IMR-90 (cell line): ENCODE measurements at regions not wholly inside any gene's neighbourhood (a gene's known extent, or its start where the extent isn't known, plus 50 kb on each side); places are given as distances from the start of the nearest gene placed in this dataset.

Experiments
- ATAC-seq: fragments of 200-7000 bp; cut with Tn5 transposase; 2 replicates; pipeline ENCODE4 v1.9.1; 2020; ENCODE audit warnings: low read depth, mild to moderate bottlenecking, moderate library complexity
- BruUV-seq: library from RNA; stranded (reverse); fragments of 400-500 nt; replicated peaks from 2 replicates; lab custom pipeline; 2021; lab: Mats Ljungman, UMichigan
- CTCF ChIA-PET: fragments of 300-600 bp; formaldehyde crosslinking; extraction: SDS; loops from one replicate; lab custom pipeline; 2021; ENCODE audit warnings: antibody characterized with exemption; lab: Yijun Ruan, JAX
- POLR2A ChIA-PET: fragments of 300-600 bp; sonication (Branson Sonifier 250); formaldehyde crosslinking; loops from one replicate; lab custom pipeline; 2022; ENCODE audit warnings: antibody characterized with exemption; ENCODE audit not compliant: unreplicated experiment; lab: Charles Lee
- DNase-seq: peaks from one replicate; pipeline ENCODE4 v3.0.0; 2013
- H2AFZ ChIP-seq: replicated peaks from 2 replicates; pipeline ENCODE3; 2013; ENCODE audit warnings: low read length, mild to moderate bottlenecking; ENCODE audit not compliant: poor library complexity
- H2AK5ac ChIP-seq: 2 replicates; pipeline ENCODE4 v1.6.1; 2013; ENCODE audit warnings: low read depth, low read length, inconsistent platforms
- H2AK9ac ChIP-seq: replicated peaks from 2 replicates; pipeline ENCODE3; 2013; ENCODE audit warnings: mild to moderate bottlenecking, low read depth, low read length, moderate library complexity; ENCODE audit not compliant: poor library complexity
- H2BK120ac ChIP-seq: 2 replicates; pipeline ENCODE4 v1.6.1; 2013; ENCODE audit warnings: low read depth, low read length, inconsistent platforms
- H2BK15ac ChIP-seq: 3 replicates; pipeline ENCODE4 v1.6.1; 2013; ENCODE audit warnings: low read depth, low read length, inconsistent platforms
- H2BK20ac ChIP-seq: 2 replicates; pipeline ENCODE4 v1.6.1; 2013; ENCODE audit warnings: low read depth, mild to moderate bottlenecking, inconsistent platforms, low read length, moderate library complexity
- H2BK5ac ChIP-seq: 2 replicates; pipeline ENCODE4 v1.6.1; 2013; ENCODE audit warnings: mild to moderate bottlenecking, low read depth, low read length, inconsistent platforms; ENCODE audit not compliant: poor library complexity, severe bottlenecking
- H3K14ac ChIP-seq: replicated peaks from 2 replicates; pipeline ENCODE4 v1.6.1; 2013; ENCODE audit warnings: low read depth, low read length, inconsistent platforms
- H3K18ac ChIP-seq: 2 replicates; pipeline ENCODE4 v1.6.1; 2013; ENCODE audit warnings: low read depth, low read length, control low read depth
- H3K23ac ChIP-seq: 2 replicates; pipeline ENCODE4 v1.6.1; 2013; ENCODE audit warnings: low read depth, low read length, inconsistent platforms
- H3K27ac ChIP-seq: 2 replicates; pipeline ENCODE4 v1.5.1; 2013; ENCODE audit warnings: mild to moderate bottlenecking, control low read depth, low read length; ENCODE audit not compliant: insufficient read depth
- H3K27me3 ChIP-seq: 2 replicates; pipeline ENCODE4 v1.6.1; 2013; ENCODE audit warnings: low read length; ENCODE audit not compliant: control insufficient read depth, insufficient read depth
- H3K36me3 ChIP-seq: 2 replicates; pipeline ENCODE4 v1.6.1; 2013; ENCODE audit warnings: low read length, mixed read lengths; ENCODE audit not compliant: control insufficient read depth, insufficient read depth
- H3K4ac ChIP-seq: 2 replicates; pipeline ENCODE4 v1.6.1; 2013; ENCODE audit warnings: low read depth, low read length, inconsistent platforms
- H3K4me1 ChIP-seq: 2 replicates; pipeline ENCODE4 v1.6.1; 2013; ENCODE audit warnings: low read length, mixed read lengths; ENCODE audit not compliant: control insufficient read depth, insufficient read depth
- H3K4me2 ChIP-seq: 2 replicates; pipeline ENCODE4 v1.6.1; 2013; ENCODE audit warnings: low read depth, mild to moderate bottlenecking, control low read depth, low read length, moderate library complexity
- H3K4me3 ChIP-seq: 2 replicates; pipeline ENCODE4 v1.5.1; 2013; ENCODE audit warnings: low read depth, mild to moderate bottlenecking, control low read depth, low read length, moderate library complexity; ENCODE audit not compliant: insufficient read depth
- H3K56ac ChIP-seq: 2 replicates; pipeline ENCODE4 v1.6.1; 2013; ENCODE audit warnings: low read length, inconsistent platforms; ENCODE audit not compliant: insufficient read depth; ENCODE audit errors: extremely low read depth
- H3K79me1 ChIP-seq, 2 experiments: 2 replicates each; pipeline ENCODE4 v1.6.1; 2013; ENCODE audit warnings: low read length in 2 of 2, inconsistent platforms in 1 of 2, low read depth in 1 of 2
- H3K9ac ChIP-seq: 2 replicates; pipeline ENCODE4 v1.6.1; 2013; ENCODE audit warnings: low read depth, low read length, control low read depth
- H3K9me1 ChIP-seq: 2 replicates; pipeline ENCODE4 v1.6.1; 2013; ENCODE audit warnings: low read length, inconsistent platforms; ENCODE audit not compliant: insufficient read depth
- H3K9me3 ChIP-seq: 2 replicates; pipeline ENCODE4 v1.6.1; 2013; ENCODE audit warnings: low read length; ENCODE audit not compliant: control insufficient read depth, insufficient read depth
- H4K20me1 ChIP-seq: 2 replicates; pipeline ENCODE4 v1.6.1; 2013; ENCODE audit warnings: low read length, inconsistent platforms; ENCODE audit not compliant: insufficient read depth
- H4K5ac ChIP-seq: 2 replicates; pipeline ENCODE4 v1.6.1; 2013; ENCODE audit warnings: mild to moderate bottlenecking, low read depth, low read length, control low read depth
- H4K8ac ChIP-seq, 2 experiments: 2 replicates each; pipeline ENCODE4 v1.6.1; 2013; ENCODE audit warnings: low read depth in 2 of 2, low read length in 2 of 2, control low read depth in 1 of 2, inconsistent platforms in 1 of 2
- H4K91ac ChIP-seq: 2 replicates; pipeline ENCODE4 v1.6.1; 2013; ENCODE audit warnings: low read depth, low read length, inconsistent platforms; ENCODE audit not compliant: insufficient read depth
- BHLHE40 ChIP-seq: fragments of 150-350 bp; IDR thresholded peaks from 2 replicates; pipeline ENCODE4 v1.6.1; 2016; ENCODE audit warnings: mild to moderate bottlenecking, low read depth, low read length
- CEBPB ChIP-seq: IDR thresholded peaks from 2 replicates; pipeline ENCODE4 v1.6.1; 2012; ENCODE audit warnings: low read depth, low read length, improper control_type of control experiment
- CHD1 ChIP-seq: IDR thresholded peaks from 2 replicates; pipeline ENCODE4 v1.6.1; 2012; ENCODE audit warnings: low read depth, low read length, improper control_type of control experiment
- FOS ChIP-seq: fragments of 150-350 bp; IDR thresholded peaks from 2 replicates; pipeline ENCODE4 v1.6.1; 2016; ENCODE audit warnings: low read depth, low read length
- MAFK ChIP-seq: IDR thresholded peaks from 2 replicates; pipeline ENCODE4 v1.6.1; 2012; ENCODE audit warnings: low read depth, low read length, improper control_type of control experiment
- MAZ ChIP-seq: IDR thresholded peaks from 2 replicates; pipeline ENCODE4 v1.6.1; 2012; ENCODE audit warnings: low read depth, mild to moderate bottlenecking, low read length, improper control_type of control experiment, moderate library complexity, borderline replicate concordance
- MXI1 ChIP-seq: IDR thresholded peaks from 2 replicates; pipeline ENCODE4 v1.6.1; 2012; ENCODE audit warnings: low read depth, mild to moderate bottlenecking, low read length, moderate library complexity, borderline replicate concordance
- NFE2L2 ChIP-seq: fragments of 150-350 bp; IDR thresholded peaks from 2 replicates; pipeline ENCODE4 v1.6.1; 2016; ENCODE audit warnings: low read depth, mild to moderate bottlenecking, low read length
- POLR2A ChIP-seq: IDR thresholded peaks from 2 replicates; pipeline ENCODE4 v1.6.1; 2012; ENCODE audit warnings: mild to moderate bottlenecking, low read depth, low read length
- RAD21 ChIP-seq: IDR thresholded peaks from 2 replicates; pipeline ENCODE4 v1.6.1; 2012; ENCODE audit warnings: low read length, improper control_type of control experiment
- RCOR1 ChIP-seq: IDR thresholded peaks from 2 replicates; pipeline ENCODE4 v1.6.1; 2012; ENCODE audit warnings: mild to moderate bottlenecking, low read length, improper control_type of control experiment; ENCODE audit not compliant: insufficient replicate concordance
- RFX5 ChIP-seq: IDR thresholded peaks from 2 replicates; pipeline ENCODE4 v1.8.0; 2012; ENCODE audit warnings: low read depth, mild to moderate bottlenecking, low read length, moderate library complexity
- SMC3 ChIP-seq: fragments of 150-350 bp; IDR thresholded peaks from 2 replicates; pipeline ENCODE4 v1.6.1; 2016; ENCODE audit warnings: low read depth, mild to moderate bottlenecking, antibody characterized with exemption, low read length, moderate library complexity
- WGBS, 2 experiments: methylation state at CpG; one replicate each; pipeline versions ENCODE4 v1.1.5 to v1.1.7; 2013; ENCODE audit warnings: missing lambda C conversion rate in 2 of 2; ENCODE audit not compliant: insufficient read length in 1 of 2; ENCODE audit errors: extremely low coverage in 2 of 2; 5-methylcytosine and 5-hydroxymethylcytosine counted together
- dilution Hi-C: fragments of 300-500 bp; cut with HindIII; formaldehyde crosslinking; loops from one replicate; pipeline ENCODE4 v1.14.3; 2018; ENCODE audit warnings: low sequenced_read_pairs; ENCODE audit not compliant: unreplicated experiment
- in situ Hi-C: fragments of 300-500 bp; cut with MboI; formaldehyde crosslinking; loops from 3 replicates; pipeline ENCODE4 v1.14.3; 2019; ENCODE audit warnings: low sequenced_read_pairs, inconsistent platforms, mixed read lengths
- intact Hi-C: fragments of 100-400 bp; cut with micrococcal nuclease; formaldehyde crosslinking; loops from 2 replicates; pipeline ENCODE4 v1.10.0; 2022
- TF ChIP-seq, protein P1 (sequence below): conservative IDR thresholded peaks from 2 replicates; pipeline ENCODE4 v1.5.1; 2012; ENCODE audit warnings: mild to moderate bottlenecking, low read depth, low read length, improper control_type of control experiment
- TF ChIP-seq, protein P2 (sequence below): fragments of 150-350 bp; IDR thresholded peaks from 2 replicates; pipeline ENCODE4 v1.6.1; 2016; ENCODE audit warnings: low read depth, mild to moderate bottlenecking, low read length, moderate library complexity, borderline replicate concordance
- TF ChIP-seq, protein P3 (sequence below): fragments of 150-350 bp; IDR thresholded peaks from 2 replicates; pipeline ENCODE4 v1.6.1; 2017; ENCODE audit warnings: mild to moderate bottlenecking, antibody characterized with exemption, low read length, low read depth

DNA sequence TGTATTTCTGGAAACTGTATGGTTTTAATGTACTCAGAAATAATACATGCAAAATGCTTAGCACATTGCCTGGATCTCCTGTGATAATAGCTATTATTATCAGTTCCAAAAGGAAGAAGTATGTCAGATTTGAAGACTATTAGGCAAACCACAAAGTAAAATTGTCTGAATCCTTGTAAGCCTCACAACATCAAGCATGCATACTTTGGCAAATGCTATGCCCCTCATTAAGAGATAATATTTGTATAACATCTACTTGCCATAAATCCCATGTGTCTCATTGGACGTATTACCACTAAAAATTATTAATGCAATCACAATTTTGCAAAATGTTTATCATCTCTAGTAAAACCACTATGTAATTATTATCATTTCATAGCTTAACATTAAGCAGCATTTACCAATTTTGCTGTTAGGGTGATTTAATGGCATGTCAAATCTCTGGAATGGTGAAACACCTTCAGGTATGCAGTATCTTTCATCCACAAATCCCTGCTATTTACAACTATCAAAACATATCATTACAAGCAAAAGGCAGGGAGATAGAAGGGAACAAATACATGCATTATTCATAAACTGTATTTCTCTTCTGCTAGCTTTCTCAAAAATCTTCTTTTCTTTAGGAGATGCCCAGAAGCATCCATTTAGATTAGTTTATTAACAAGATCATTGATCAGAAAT, 974.6 kb upstream of the RAG2 start:
- no peak overlapping the region for H3K4ac ChIP-seq
- no peak for DNase-seq
- intact Hi-C loops, result no loop called here
- H3K9ac ChIP-seq, result no peak overlapping the region
- ChIA-PET CTCF (no interaction called here), POLR2A (no interaction called here)
- no peaks in the 10 kb centered on the region for H3K4me1 ChIP-seq
- H2AK9ac ChIP-seq, result no peak overlapping the region
- in situ Hi-C loops, result no loop called here
- H3K36me3 ChIP-seq, result no peaks in the 10 kb centered on the region
- no peak overlapping the region for H2BK120ac ChIP-seq
- no peak overlapping the region for H3K23ac ChIP-seq
- no peak overlapping the region for H2BK15ac ChIP-seq
- no peak overlapping the region for H4K8ac ChIP-seq
- no peak overlapping the region for H3K4me2 ChIP-seq
- H4K91ac ChIP-seq, result no peak overlapping the region
- WGBS, 2 experiments, result no CpG with 5 or more reads among the region's 1 CpG
- no peak overlapping the region for H2BK20ac ChIP-seq
- no peak overlapping the region for H3K56ac ChIP-seq
- TF ChIP-seq RAD21 (no peak), RFX5 (no peak), CEBPB (no peak), POLR2A (no peak), CHD1 (no peak), BHLHE40 (no peak), MXI1 (no peak), FOS (no peak), NFE2L2 (no peak), MAFK (no peak), MAZ (no peak), RCOR1 (no peak), SMC3 (no peak)
- TF ChIP-seq, protein P1, sequence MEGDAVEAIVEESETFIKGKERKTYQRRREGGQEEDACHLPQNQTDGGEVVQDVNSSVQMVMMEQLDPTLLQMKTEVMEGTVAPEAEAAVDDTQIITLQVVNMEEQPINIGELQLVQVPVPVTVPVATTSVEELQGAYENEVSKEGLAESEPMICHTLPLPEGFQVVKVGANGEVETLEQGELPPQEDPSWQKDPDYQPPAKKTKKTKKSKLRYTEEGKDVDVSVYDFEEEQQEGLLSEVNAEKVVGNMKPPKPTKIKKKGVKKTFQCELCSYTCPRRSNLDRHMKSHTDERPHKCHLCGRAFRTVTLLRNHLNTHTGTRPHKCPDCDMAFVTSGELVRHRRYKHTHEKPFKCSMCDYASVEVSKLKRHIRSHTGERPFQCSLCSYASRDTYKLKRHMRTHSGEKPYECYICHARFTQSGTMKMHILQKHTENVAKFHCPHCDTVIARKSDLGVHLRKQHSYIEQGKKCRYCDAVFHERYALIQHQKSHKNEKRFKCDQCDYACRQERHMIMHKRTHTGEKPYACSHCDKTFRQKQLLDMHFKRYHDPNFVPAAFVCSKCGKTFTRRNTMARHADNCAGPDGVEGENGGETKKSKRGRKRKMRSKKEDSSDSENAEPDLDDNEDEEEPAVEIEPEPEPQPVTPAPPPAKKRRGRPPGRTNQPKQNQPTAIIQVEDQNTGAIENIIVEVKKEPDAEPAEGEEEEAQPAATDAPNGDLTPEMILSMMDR, result no peak
- TF ChIP-seq, protein P2, sequence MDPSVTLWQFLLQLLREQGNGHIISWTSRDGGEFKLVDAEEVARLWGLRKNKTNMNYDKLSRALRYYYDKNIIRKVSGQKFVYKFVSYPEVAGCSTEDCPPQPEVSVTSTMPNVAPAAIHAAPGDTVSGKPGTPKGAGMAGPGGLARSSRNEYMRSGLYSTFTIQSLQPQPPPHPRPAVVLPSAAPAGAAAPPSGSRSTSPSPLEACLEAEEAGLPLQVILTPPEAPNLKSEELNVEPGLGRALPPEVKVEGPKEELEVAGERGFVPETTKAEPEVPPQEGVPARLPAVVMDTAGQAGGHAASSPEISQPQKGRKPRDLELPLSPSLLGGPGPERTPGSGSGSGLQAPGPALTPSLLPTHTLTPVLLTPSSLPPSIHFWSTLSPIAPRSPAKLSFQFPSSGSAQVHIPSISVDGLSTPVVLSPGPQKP, result no peak
- TF ChIP-seq, protein P3, sequence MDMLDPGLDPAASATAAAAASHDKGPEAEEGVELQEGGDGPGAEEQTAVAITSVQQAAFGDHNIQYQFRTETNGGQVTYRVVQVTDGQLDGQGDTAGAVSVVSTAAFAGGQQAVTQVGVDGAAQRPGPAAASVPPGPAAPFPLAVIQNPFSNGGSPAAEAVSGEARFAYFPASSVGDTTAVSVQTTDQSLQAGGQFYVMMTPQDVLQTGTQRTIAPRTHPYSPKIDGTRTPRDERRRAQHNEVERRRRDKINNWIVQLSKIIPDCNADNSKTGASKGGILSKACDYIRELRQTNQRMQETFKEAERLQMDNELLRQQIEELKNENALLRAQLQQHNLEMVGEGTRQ, result no peak
- no peak overlapping the region for H3K27ac ChIP-seq
- H3K27me3 ChIP-seq, result no peaks in the 10 kb centered on the region
- H3K9me3 ChIP-seq, result no peaks in the 10 kb centered on the region
- ATAC-seq, result no peak
- no peak overlapping the region for H4K5ac ChIP-seq
- no peaks in the 10 kb centered on the region for H3K9me1 ChIP-seq
- H3K18ac ChIP-seq, result no peak overlapping the region
- dilution Hi-C loops, result no loop called here
- no peaks in the 10 kb centered on the region for H4K20me1 ChIP-seq
- no peak overlapping the region for H3K14ac ChIP-seq
- no peak overlapping the region for H2AFZ ChIP-seq
- H2BK5ac ChIP-seq, result no peak overlapping the region
- no peak overlapping the region for H3K4me3 ChIP-seq
- H2AK5ac ChIP-seq, result no peak overlapping the region
- no peaks in the 10 kb centered on the region for H3K79me1 ChIP-seq
- BruUV-seq, result no TSS peak
